ENCODE measurements at regions not wholly inside any gene's neighbourhood (a gene's known extent, or its start where the extent isn't known, plus 50 kb on each side); places are given as distances from the start of the nearest gene placed in this dataset.
"Not testable (repeated sequence)": the region's sequence is repeated elsewhere in the genome, so short reads cannot be mapped to it uniquely, and the experiment has no call there.

DNA sequence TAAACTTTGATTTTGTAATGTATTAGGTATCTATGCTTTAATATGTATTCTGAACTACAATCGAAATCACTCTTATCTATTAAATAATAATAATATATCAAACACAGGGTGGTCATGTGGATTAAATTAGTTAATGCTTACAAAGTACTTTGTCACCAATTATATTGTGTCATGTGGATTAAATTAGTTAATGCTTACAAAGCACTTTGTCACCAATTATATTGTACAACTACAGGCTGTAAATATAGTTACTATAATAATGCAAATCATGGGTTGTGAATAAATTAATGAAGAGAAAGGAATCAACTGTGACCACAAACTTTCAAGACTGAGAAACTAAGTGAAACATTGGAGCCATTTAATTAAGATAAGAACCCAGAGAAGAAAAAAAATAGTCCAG lies 1929.1 kb upstream of the PCDH20 start:
- no peak for DNase-seq (ENCODE audit: low read depth in 2 of 2)

DNA sequence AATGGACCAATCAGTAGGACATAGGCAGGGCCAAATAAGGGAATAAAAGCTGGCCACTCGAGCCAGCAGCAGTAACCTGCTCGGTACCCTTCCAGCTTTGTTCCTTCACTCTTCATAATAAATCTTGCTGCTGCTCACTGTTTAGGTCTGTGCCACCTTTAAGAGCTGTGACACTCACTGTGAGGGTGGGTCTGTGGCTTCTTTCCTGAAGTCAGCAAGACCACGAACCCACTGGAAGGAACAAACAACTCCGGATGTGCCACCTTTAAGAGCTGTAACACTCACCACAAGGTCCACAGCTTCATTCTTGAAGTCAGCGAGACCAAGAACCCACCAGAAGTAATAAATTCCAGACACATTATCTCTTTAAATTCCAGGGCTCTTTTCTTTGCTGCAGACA lies 1922.3 kb upstream of the PCDH20 start:
- no peak for DNase-seq (ENCODE audit: low read depth in 2 of 2)

- no peak for DNase-seq (ENCODE audit: low read depth in 2 of 2)
These were observed 1921.4 kb upstream of the PCDH20 start for GRCh38 chr13:63337041-63337440.

DNA sequence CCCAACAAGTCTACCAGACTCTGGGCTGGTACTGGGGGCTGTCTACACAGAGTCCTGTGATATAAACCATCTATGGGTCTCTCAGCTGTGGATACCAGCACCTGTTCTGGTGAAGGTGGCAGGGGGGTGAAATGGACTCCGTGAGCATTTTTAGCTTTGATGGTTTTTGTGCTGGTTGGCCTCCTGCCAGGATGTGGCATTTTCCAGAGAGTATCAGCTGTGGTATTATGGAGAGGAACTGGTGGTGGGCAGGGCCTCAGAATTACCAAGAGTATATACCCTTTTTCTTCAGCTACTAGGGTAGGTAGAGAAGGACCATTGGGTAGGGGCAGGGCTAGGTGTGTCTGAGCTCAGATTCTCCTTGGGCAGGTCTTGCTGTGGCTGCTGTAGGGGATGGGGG lies 1920.9 kb upstream of the PCDH20 start:
- DNase-seq (ENCODE audit: low read depth in 2 of 2): no peak

GRCh38 chr13:63327584-63327983 lies 1911.9 kb upstream of the PCDH20 start:
- no peak for DNase-seq (ENCODE audit: low read depth in 2 of 2)

DNA sequence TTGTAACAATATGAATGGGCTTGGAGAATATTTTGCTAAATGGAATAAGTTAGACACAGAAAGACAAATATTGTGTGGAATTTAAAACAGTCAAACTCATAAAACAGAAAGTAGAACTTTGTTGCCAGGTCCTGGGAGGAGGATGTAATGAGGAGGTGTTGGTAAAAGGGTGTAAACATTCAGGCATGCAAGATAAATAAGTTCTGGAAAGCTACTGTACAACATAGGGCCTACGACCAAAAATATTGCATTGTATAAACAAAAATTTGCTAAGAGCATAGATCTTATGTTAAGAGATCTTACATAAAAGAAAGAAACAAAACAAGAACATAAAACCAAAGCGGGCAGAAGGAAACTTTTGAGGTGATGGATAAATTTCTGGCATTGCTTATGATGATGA lies 1907.8 kb upstream of the PCDH20 start:
- DNase-seq (ENCODE audit: low read depth in 2 of 2): no peak

DNA sequence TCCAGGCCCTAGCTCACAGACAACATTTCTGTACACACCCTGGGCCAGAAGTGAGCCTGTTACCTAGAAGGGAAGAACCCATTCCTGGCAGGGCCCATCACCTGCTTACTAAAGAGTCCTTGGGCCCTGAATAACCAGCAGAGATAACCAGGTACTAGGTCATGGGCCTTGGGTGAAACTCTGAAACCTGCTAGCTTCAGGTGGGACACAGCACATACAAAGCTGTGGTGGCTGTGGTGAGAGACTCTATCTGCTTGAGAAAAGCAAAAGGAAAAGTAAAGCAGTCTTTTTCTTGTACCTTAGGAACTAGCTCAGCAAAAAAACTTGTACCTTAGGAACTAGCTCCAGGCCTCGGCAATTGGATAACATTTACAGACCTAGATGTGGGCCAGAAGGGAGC lies 1895.9 kb upstream of the PCDH20 start:
- DNase-seq (ENCODE audit: low read depth in 2 of 2): no peak

DNA sequence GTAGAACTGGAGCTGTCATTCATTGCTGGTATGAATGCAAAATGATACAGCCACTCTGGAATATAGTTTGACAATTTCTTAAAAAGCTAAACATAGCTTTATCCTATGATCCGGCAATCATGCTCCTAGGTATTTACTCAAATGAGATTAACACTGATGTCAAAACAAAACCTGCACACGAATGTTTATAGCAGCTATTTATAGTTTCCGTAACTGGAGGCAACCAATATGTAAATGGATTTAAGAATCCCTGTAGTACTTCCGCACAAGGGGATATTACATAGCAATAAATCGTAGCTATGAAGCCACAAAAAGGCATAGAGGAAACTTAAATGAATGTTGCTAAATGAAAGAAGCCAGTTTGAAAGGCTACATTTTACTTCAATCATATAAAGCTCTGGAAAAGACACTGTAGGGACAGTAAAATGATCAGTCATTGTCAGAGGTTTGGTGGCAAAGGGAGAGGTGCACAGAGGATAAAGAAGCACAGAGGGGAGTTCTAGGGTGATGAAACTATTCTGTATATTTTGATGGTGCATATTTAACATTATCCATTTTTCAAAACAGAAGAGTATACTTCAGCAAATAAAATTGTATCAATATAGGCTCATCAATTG lies 1893.0 kb upstream of the PCDH20 start:
- DNase-seq (ENCODE audit: low read depth in 2 of 2): no peak

- DNase-seq (ENCODE audit: low read depth in 2 of 2): no peak
These were observed 1891.6 kb upstream of the PCDH20 start for GRCh38 chr13:63307228-63307627.

GRCh38 chr13:63305641-63306133 lies 1890.0 kb upstream of the PCDH20 start:
- DNase-seq (ENCODE audit: low read depth in 2 of 2): no peak

DNA sequence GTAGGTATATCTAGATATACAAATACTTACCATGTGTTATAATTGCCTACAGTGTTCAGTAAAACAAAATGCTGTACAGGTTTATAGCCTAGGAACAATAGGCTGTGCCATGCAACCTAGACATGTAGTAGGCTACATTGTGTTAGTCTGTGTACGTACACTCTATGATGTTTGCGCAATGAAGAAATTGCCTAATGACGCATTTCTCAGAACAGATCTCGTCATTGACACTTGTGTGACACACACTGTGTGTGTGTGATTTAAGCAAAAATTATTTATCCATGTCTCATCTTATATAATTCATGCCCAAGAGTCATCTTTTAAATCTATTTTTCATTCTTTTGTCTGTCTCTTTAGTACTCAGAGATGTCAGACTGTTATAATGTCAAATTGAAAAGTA lies 1888.8 kb upstream of the PCDH20 start:
- DNase-seq (ENCODE audit: low read depth in 2 of 2): no peak

DNA sequence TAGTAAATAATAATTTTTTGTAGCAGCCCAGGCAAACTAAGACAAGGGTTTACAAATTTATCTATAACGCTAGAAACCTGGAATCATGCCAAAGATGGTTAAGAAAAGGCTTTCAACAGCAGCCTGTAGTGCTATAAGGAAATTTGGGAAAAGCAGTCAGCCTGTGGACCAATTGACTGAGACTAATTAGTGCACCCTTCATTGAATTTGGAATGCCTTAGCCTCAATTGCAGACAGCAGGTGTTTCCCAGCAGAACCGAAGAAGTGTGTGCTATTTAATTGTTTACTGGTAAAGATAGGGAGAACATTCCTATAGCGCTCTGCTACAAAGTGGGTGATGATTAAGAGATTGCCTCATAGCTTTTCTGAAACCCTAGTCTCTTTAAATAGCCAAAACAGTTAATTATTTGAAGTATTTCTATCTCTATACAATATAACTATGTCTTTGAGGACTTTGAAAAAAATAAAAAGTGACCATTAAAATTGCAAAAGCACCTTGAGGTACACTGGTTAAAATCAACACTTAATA lies 1884.3 kb upstream of the PCDH20 start:
- no peak for DNase-seq (ENCODE audit: low read depth in 2 of 2)

GRCh38 chr13:63297163-63297562 lies 1881.5 kb upstream of the PCDH20 start:
- DNase-seq (ENCODE audit: low read depth in 2 of 2): no peak

DNA sequence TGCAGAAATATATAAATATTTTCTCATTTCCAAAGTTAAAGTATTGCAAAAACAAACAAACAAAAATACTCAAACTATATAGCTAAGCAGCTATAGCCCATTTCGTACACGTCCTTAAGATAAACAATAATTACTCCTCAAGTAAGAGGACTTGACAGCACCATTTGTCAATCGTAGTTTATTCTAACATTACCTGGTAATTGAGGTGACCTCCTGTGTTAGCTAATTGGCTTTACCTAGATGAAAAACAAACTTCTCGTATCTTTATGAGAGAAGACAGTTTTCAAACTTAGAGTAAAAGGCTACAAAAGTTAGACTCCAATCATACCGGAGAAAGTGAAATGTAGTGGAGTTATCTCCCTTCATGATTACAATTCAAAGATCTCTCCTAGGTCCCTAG lies 1876.1 kb upstream of the PCDH20 start:
- no peak for DNase-seq (ENCODE audit: low read depth in 2 of 2)

- peak; percentile 28 to 35 for DNase-seq (ENCODE audit: low read depth in 2 of 2)
These were observed 1872.9 kb upstream of the PCDH20 start for GRCh38 chr13:63288576-63288975.

DNA sequence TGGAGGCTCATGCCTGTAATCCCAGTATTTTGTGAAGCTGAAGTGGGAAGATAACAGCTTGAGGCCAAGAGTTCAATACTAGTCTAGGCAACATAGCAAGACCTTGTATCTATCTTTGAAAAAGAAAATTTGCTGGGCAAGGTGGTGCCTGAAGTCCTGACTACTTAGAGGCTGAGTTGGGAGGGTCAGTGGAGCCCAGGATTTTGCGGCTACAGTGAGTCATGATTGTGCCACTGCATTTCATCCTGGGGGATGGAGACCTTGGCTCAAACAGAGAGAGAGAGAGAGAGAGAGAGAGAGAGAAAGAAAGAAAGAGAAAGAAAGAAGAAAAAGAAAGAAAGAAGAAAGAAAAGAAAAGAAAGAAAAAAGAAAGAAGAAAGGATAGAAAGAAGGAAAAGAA lies 1872.3 kb upstream of the PCDH20 start:
- DNase-seq (ENCODE audit: low read depth in 2 of 2): no peak

DNA sequence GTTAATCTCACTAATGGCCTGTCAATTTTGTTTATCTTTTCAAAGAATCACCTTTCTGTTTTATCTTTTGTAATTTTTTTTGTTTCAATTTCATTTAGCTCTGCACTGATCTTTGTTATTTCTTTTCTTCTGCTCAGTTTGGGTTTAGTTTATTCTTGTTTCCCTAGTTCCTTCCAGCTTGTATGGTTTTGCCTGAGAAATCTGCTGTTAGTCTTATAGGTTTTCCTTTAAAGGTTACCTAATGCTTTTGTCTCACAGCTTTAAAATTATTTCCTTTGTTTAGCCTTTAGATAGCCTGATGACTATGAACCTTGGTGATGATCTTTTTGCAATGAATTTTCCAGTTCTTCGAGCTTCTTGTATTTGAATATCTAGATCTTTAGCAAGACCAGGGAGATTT lies 1869.8 kb upstream of the PCDH20 start:
- DNase-seq (ENCODE audit: low read depth in 2 of 2): no peak

DNA sequence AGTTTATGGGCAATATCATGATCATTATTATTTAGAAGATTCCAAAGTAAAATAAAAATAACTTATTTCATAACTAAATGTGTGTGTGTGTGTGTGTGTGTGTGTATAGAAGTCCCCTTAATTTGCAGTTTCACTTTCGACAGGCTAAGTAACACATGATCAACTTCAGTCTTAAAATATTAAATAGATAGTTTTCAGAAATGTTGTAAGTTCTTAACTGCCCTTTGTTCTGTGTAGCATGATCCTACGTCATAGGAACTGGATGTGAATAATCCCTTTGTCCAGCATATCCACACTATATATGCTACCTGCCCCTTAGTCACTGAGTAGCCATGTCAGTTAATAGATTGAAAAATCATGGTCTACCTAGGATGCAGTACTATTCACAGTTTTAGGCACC lies 1863.5 kb upstream of the PCDH20 start:
- no peak for DNase-seq (ENCODE audit: low read depth in 2 of 2)

DNA sequence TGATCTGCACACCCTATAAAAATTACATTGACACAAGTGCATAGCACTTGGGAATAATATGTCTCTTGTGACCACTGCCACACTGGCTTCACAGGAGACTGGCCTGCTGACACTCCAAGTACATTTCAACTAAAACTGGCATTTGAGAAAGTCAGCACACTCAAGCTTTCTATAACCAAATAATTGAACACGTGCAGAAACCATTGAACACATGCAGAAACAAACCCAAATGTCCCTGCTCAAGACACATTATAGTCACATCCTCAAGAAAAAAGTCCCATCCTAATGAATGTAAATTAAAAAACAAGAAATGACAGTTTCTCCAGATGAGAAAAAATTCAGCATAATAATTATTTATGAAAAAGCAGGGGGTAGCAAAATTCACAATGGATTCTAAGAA lies 1859.1 kb upstream of the PCDH20 start:
- no peak for DNase-seq (ENCODE audit: low read depth in 2 of 2)

- DNase-seq (ENCODE audit: low read depth in 2 of 2): no peak
These were observed 1834.0 kb upstream of the PCDH20 start for GRCh38 chr13:63249411-63250187.

DNA sequence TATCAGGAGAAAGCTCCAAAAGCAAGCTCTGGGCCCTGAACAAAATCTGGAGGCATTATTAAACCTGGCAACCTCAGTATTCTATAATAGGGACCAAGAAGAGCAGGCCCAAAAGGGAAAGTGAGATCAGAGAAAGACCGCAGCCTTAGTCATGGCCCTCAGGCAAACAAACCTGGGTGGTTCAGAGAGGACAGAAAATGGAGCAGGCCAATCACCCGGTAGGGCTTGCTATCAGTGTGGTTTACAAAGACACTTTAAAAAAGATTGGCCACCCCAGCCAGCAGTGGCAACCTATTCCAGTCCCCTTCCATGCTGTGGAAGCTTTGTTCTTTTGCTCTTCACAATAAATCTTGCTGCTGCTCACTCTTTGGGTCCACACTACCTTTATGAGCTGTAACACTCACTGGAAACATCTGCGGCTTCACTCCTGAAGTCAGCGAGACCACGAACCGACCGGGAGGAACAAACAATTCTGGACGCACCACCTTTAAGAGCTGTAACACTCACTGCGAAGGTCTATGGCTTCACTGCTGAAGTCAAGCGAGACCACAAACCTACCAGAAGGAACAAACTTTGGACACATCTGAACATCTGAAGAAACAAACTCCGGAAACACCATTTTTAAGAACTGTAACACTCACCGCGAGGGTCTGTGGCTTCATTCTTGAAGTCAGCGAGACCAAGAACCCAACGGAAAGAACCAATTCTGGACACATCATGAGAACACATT lies 1821.2 kb upstream of the PCDH20 start:
- DNase-seq (ENCODE audit: low read depth in 2 of 2): not testable (repeated sequence)

DNA sequence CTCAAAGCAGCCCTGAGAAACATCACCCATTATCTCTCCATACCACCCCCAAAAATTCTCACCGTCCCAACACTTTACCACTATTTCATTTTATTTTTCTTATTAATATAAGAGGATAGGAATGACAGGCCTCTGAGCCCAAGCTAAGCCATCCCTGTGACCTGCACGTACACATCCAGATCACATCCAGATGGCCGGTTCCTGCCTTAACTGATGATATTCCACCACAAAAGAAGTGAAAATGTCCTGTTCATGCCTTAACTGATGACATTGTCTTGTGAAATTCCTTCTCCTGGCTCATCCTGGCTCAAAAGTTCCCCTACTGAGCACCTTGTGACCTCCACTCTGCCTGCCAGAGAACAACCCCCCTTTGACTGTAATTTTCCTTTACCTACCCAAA lies 1802.9 kb upstream of the PCDH20 start:
- not testable (repeated sequence) for DNase-seq (ENCODE audit: low read depth in 2 of 2)
